ENCODE measurements at regions not wholly inside any gene's neighbourhood (a gene's known extent, or its start where the extent isn't known, plus 50 kb on each side); places are given as distances from the start of the nearest gene placed in this dataset.

DNA sequence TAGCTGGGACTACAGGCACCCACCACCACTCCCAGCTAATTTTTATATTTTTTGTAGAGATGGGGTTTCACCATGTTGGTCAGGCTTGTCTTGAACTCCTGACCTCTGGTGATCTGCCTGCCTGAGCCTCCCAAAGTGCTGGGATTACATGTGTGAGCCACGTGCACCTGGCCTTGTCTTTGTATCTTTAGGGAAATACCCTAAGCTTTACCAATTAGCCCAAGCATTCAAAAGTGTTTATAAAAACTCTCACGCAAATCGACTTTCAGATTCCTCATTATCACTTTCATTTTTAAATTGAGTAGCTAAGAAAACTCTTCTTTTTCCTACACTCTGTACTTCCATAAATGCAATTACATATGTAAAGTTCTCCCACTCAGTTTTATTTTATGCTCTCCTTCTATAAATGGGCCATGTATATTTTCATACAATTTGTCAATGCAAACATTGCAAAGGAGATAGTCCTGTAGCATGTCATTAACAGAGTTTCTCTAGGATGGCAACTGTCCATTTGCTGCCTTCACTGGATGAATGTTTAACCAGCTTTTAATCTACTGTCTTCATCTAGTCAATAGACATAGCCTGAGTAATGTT, 326.2 kb upstream of the LRATD1 start:
- Mint-ChIP-seq H3K9me3 (no peaks in the 10 kb centered on the region; a peak in 1 of 5 replicates), H3K4me1 (peaks cover 2 to 3% of the 10 kb centered on the region in 2 experiments; a peak in 3 of 4 replicates), H3K27me3 (ENCODE audit: low read depth) (no peaks in the 10 kb centered on the region), H3K27ac (no peak overlapping the region), H3K4me3 (no peak overlapping the region), H3K36me3 (ENCODE audit: insufficient read depth in 1 of 3, low read depth in 3 of 3) (no peaks in the 10 kb centered on the region)
- Histone ChIP-seq H3K14ac (ENCODE audit: insufficient read depth, low read length) (no peak overlapping the region), H3K4me1 (ENCODE audit: insufficient read depth, low read length) (no peaks in the 10 kb centered on the region), H3K9ac (ENCODE audit: extremely low read depth, insufficient read length, low read length) (no peak overlapping the region), H3K23ac (ENCODE audit: insufficient read length, low read depth, low read length) (no peak overlapping the region), H2AK5ac (ENCODE audit: insufficient read length, low read length) (no peak overlapping the region), H3K9me3 (ENCODE audit: control insufficient read depth, low read depth, low read length) (no peaks in the 10 kb centered on the region), H3K18ac (ENCODE audit: insufficient read length, low read depth, low read length) (no peak overlapping the region), H3T11ph (ENCODE audit: low read length) (no peak overlapping the region), H3K4me2 (ENCODE audit: insufficient read depth, insufficient read length, low read length) (no peak overlapping the region), H3K56ac (ENCODE audit: insufficient read length, low read depth, low read length) (no peak overlapping the region), H3K27me3 (ENCODE audit: insufficient read depth, low read length) (no peaks in the 10 kb centered on the region), H3K79me2 (ENCODE audit: insufficient read depth, low read length) (no peaks in the 10 kb centered on the region), H3K4ac (ENCODE audit: low read depth, low read length) (no peak overlapping the region), H4K91ac (ENCODE audit: insufficient read length, low read depth, low read length) (no peak overlapping the region), H2BK5ac (ENCODE audit: insufficient read length, low read length) (no peak overlapping the region), H2BK20ac (ENCODE audit: low read depth, low read length, poor library complexity, severe bottlenecking) (no peak overlapping the region), H3K23me2 (ENCODE audit: insufficient read length, low read depth, low read length, poor library complexity, severe bottlenecking) (no peaks in the 10 kb centered on the region), H4K8ac (replicated peaks; ENCODE audit: insufficient read length, low read depth, low read length) (no peak overlapping the region), H3K27ac (ENCODE audit: insufficient read length, low read depth, low read length) (no peak overlapping the region), H2BK15ac (ENCODE audit: low read depth, low read length) (no peak overlapping the region), H2BK12ac (ENCODE audit: insufficient read length, low read depth, low read length) (no peak overlapping the region), H2BK120ac (ENCODE audit: low read depth, low read length, poor library complexity, severe bottlenecking) (no peak overlapping the region), H2AFZ (ENCODE audit: low read length) (no peak overlapping the region), H4K5ac (ENCODE audit: insufficient read length, low read depth, low read length) (no peak overlapping the region), H3K79me1 (ENCODE audit: insufficient read depth, low read depth, low read length, poor library complexity, severe bottlenecking) (no peaks in the 10 kb centered on the region), H4K20me1 (ENCODE audit: control insufficient read depth, insufficient read depth, insufficient read length) (no peaks in the 10 kb centered on the region)
- no peak for DNase-seq
- no CpG with 5 or more reads among the region's 3 CpGs for WGBS (ENCODE audit: extremely low coverage, insufficient read length, low lambda C conversion rate)
- TF ChIP-seq, protein P1, sequence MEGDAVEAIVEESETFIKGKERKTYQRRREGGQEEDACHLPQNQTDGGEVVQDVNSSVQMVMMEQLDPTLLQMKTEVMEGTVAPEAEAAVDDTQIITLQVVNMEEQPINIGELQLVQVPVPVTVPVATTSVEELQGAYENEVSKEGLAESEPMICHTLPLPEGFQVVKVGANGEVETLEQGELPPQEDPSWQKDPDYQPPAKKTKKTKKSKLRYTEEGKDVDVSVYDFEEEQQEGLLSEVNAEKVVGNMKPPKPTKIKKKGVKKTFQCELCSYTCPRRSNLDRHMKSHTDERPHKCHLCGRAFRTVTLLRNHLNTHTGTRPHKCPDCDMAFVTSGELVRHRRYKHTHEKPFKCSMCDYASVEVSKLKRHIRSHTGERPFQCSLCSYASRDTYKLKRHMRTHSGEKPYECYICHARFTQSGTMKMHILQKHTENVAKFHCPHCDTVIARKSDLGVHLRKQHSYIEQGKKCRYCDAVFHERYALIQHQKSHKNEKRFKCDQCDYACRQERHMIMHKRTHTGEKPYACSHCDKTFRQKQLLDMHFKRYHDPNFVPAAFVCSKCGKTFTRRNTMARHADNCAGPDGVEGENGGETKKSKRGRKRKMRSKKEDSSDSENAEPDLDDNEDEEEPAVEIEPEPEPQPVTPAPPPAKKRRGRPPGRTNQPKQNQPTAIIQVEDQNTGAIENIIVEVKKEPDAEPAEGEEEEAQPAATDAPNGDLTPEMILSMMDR (conservative IDR thresholded peaks at IDR 0.05) = no peak
